Hippocampal formation (tissue), 2 donors: ENCODE measurements at regions not wholly inside any gene's neighbourhood (a gene's known extent, or its start where the extent isn't known, plus 50 kb on each side); places are given as distances from the start of the nearest gene placed in this dataset.
"Not testable (repeated sequence)": the region's sequence is repeated elsewhere in the genome, so short reads cannot be mapped to it uniquely, and the experiment has no call there.

Source experiments
- DNase-seq, 2 donors: peaks; one replicate each; lab custom pipeline; 2025; lab: John Stamatoyannopoulos, UW

GRCh38 chr14:87306409-87307168 is 686.4 kb downstream of the GALC start:
- no peak for DNase-seq

DNA sequence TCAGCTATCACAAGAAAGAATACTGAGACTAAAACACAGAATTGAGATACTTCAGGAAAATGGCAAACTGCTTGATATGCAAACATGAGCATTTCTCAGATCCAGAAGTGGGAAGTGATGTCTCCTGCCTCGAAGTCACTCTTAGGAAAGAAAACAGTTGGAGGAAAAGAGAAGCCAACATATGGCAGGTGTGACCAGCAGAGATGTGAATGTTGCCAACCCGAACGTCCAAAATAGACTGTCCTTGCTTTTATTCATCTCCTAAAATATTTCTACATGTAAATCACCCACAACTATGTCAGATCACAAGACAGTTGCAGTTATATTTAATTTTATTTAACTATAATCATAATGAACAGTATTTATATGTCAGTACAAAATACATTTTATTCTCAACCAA is 687.6 kb downstream of the GALC start:
- DNase-seq: no peak

DNA sequence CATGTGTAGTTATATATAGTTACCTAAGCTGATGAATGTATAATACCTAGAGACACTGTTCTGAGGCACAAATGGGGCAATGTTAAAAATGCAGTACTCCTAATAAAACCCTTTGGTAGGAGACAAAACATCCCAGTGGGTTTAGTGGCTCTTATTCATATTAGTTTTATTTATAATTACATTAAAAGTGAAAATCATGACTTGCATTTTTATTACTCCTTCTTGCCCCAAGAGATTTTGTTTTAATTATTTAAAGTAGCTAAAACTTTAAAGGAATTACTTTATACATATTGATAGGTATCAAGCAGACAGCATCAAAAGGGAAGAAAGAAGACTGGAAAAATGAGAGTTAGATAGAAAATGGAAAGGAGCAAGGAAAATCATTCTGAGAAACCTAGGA is 688.6 kb downstream of the GALC start:
- DNase-seq: no peak

GRCh38 chr14:87286826-87287225 is 706.2 kb downstream of the GALC start:
- no peak for DNase-seq

DNA sequence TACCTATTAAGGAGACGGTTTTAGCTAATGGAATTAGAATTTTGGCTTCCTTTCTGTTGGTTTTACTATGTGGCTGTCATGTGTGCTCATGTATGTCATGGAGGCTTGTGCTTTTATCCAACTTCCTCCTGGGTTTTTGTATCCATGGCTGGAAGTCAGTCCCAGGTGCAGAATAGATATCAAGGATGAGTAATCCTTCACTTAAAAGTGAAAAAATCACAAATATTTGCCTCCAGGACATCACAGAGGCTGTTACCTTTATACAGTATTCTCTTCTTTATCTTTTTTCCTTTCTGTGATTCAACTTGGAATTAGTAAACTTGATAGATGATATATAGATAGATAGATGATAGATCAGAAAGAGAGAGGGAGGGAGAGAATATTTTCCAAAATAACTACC is 706.8 kb downstream of the GALC start:
- no peak for DNase-seq

DNA sequence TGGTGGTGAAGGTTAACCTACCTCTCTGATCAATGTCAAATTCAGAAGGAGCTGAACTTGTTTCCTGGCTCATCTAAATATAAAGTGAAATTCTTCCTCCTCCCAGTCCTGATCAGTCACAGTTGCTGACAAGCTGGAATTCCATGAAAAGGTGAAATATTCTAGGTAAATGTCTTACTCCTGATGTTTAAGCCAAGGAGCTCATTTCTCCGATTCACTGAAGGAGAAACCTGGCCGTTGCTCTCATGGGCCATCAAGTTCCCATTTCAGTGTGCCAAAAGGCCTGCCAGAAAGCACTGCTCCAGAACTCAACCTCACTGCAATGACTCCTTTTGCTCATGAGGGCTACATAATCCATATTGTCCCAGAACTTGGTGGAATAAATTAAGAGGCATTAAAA is 707.5 kb downstream of the GALC start:
- DNase-seq: no peak

DNA sequence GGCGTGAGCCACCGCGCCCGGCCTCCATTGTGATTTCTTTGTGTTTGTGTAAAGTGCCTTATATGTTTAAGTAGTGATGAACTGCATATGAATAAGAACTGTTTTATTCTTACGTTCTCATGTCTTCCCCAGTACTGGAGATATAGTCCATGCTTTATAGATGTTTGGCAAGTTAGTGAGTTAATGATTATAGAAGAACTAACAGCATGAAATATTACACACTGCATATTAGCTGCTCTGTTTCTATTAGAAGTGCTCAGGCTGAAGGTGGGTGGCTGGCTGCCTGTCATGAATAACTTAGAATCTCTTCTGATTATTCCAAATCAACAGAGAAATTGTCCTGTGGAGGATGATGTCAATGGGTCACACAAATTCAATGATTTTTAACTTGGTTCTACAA is 709.4 kb downstream of the GALC start:
- DNase-seq: no peak

DNA sequence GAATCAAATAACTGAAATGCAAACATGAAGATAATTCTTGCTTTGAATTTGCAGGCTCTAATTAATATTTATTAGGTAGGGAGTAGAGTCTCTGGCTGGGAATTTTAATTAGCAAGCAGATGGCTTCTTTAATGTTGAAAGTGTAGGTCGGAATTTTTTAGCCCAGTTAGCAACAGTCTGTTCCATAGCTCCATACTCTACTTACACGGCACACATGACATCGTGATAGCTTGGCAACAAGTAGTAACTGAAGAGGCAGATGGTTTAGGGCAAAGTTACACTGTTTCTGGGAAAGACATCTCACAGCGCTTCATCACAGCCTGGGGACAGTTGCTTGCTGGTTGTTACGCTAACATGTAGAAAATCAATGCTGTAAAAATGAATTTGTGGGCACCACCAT is 710.7 kb downstream of the GALC start:
- no peak for DNase-seq

- no peak for DNase-seq
Observed at GRCh38 chr14:87278415-87278814, 714.6 kb downstream of the GALC start.

DNA sequence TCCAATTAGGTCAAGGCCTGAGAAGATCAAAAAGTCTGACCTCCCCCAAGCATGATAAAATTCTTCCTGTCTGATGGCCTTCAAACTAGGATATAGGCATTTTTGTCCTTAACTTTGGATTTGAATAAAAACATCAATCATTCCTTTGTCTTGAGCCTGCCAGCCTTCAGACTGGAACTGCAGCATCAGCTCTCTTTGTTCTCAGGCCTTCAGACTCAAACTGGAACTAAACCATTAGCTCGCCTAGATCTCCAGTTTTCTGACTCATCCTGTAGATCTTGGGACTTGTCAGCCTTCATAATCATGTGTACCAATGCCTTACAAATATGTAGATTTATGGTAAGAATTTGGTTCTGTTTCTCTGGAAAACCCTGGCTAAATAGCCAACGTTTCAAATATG is 721.7 kb downstream of the GALC start:
- DNase-seq: no peak

- DNase-seq: no peak
Observed at GRCh38 chr14:87268997-87269396, 724.0 kb downstream of the GALC start.

GRCh38 chr14:87264796-87265195 is 728.2 kb downstream of the GALC start:
- no peak for DNase-seq

GRCh38 chr14:87264272-87264785 is 728.7 kb downstream of the GALC start:
- no peak for DNase-seq

GRCh38 chr14:87261621-87262020 is 731.4 kb downstream of the GALC start:
- DNase-seq: no peak

DNA sequence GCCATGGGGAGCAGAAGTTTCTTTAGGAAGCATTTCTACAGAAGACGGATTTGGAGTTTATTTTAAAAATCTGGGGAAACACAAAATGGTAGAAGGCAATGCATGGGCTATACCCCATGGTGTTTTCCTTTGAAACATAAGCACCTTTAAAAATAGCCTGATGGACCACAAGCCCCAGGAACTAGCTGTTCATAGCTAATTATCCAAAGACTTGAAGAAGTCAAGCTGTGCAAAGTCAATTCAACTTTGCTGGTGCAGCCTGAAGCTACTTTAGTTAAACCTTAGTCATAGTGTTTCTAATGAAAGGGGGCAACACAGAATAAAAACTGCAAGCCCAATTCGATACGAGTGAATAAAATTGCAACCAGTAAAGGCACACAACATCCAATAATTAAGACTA is 732.5 kb downstream of the GALC start:
- no peak for DNase-seq

DNA sequence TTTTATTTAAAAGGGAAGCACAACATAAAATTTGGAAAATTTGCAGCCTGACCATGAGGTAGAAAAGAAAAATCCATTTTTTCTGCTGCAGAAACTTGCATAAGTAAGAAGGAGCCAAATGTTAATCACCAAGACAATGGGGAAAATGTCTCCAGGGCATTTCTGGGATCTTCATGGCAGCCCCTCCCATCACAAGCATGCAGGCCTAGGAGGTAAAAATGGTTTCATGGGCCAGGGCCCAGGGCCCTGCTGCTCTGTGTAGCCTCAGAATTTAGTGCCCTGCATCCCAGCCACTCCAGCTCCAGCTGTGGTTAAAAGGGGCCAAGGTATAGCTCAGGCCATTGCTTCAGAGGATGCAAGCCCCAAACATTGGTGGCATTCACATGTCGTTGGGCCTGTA is 735.6 kb downstream of the GALC start:
- DNase-seq: no peak

DNA sequence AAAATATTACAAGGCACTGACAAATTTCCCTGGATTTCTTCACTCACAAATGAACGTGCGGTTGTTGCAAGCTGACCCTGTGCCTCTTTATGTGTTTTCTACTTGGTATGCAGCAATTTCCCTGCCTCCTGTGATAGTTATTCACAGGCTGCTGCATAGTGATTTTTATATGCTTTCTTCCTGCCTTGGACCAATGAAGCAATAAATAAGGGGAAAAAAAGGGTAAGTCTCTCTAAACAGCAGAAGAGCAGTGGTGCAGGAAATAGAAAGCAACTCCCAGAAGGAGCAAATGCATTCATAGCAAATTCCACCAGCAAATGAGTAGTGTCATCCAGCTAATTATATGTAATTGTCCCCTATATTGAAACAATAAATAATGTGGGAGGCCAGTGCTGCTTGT is 737.9 kb downstream of the GALC start:
- no peak for DNase-seq

DNA sequence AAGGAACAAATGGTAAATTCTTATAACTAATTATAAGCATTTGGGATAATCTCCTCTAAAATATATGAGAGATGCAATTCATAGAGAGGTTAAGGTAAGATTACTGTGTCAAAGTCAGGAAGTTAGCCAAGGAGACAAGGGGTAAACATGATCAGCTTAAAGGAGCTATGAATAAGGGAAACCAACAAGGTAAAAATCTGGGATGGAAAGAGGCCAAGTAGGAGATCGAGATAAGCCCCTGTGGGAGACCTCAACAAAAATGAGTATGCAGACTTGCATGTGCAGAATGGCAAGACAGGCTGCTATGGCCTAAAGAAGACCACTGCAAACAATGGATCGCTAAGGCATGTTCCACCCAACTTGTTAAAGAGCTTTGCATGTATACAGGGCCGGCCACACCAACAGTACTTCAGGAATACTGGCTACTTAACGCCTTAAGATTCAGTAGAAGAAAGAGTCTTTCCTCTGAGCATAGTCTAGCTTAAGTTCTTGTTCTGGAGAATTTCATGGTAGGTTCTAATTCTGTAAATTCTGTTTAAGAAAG is 738.6 kb downstream of the GALC start:
- DNase-seq: no peak

GRCh38 chr14:87253791-87254190 is 739.2 kb downstream of the GALC start:
- not testable (repeated sequence) for DNase-seq

DNA sequence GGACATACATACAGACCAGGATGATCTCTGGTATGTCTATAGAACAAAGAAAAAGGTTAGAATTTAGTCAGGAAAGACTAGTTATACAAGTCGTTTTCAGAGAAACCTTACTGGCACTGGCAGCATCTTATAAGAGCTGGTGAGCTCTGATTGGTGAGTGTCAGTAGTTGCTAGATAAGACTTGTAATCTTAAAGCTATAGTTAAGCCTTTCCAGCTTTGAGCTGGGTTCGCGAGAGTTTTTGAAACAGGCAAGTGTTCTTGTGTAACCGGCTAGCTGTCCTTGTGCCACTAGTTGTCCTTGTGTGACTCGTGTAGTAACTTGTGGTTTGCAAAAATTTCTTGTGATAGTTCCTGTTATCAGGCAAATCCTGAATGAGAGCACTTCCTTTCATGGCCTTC is 740.9 kb downstream of the GALC start:
- DNase-seq: no peak

- DNase-seq: no peak
Observed at GRCh38 chr14:87251011-87251410, 742.0 kb downstream of the GALC start.

DNA sequence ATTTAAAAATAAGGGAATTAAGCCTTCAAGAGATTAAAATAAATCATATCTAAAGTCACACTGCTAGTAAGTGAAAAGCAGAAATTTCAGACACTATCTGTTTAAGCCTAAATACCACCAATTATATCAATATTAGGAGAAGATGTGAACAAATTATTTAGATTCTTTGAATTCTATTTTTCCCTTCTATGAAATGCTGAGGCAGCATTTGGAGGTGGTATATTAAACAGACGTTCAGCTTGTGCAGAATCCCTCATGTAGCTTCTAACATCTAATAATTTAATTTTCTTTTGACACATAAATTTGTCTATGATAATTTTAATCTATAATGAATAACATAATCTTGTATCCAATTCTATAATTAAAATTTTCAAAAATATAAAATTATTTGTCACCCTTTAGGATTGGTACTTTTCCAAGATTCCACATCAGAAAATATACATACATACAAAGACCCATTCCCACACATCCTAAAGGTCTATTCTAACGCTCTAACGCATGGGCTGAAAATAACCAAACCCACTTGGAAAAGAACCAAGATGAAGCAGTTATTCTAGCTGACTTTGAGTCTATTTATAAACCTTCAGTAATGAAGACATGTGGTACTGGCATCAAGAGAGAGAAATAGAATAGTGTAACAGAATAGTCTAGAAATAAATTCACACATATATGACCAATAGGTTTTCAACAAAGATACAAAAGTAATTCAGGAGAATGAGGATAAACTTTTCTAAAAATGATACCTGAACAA is 751.8 kb downstream of the GALC start:
- no peak for DNase-seq

GRCh38 chr14:87240319-87240718 is 752.7 kb downstream of the GALC start:
- not testable (repeated sequence) for DNase-seq
